BE2C (cell line): ENCODE measurements at regions not wholly inside any gene's neighbourhood (a gene's known extent, or its start where the extent isn't known, plus 50 kb on each side); places are given as distances from the start of the nearest gene placed in this dataset.

ENCODE experiments used
- DNase-seq: peaks from one replicate; pipeline ENCODE4 v3.0.0-alpha.2; 2020
- H3K27me3 ChIP-seq: fragments of 250-450 bp; sonication (Bioruptor Pico); 2 replicates; pipeline ENCODE4 v1.5.1; 2020; ENCODE audit warnings: mild to moderate bottlenecking
- H3K36me3 ChIP-seq: fragments of 250-450 bp; sonication (Bioruptor Pico); 2 replicates; pipeline ENCODE4 v1.5.1; 2020; ENCODE audit warnings: mild to moderate bottlenecking
- H3K4me1 ChIP-seq: fragments of 250-450 bp; sonication (Bioruptor Pico); 2 replicates; pipeline ENCODE4 v1.5.1; 2020
- H3K4me3 ChIP-seq: 2 replicates; pipeline ENCODE4 v1.5.1; 2011; ENCODE audit warnings: low read depth, low read length
- H3K9me3 ChIP-seq: fragments of 250-450 bp; sonication (Bioruptor Pico); 2 replicates; pipeline ENCODE4 v1.5.1; 2020
- TF ChIP-seq, protein P1 (sequence below): IDR thresholded peaks from 2 replicates; pipeline ENCODE4 v1.5.1; 2012; ENCODE audit warnings: mild to moderate bottlenecking, low read depth, low read length

DNA sequence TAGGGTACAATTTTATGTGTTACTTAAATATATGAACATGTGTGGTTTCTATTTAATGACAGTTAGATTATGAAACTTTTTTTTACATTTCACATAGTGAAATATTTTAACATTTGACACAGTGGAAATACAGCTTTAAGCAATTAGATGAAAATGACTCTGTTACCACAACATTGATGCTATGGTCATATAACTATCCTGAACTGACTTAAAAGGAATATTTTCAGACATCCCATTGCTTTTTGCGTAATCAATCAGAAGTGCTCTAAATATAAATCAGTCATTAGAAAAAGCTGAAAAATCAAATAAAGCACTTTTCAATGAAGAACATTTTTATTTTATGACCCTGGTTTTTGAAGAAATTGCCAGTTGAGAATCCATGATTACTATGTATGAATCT, 80.3 kb downstream of the UFM1 start:
- Histone ChIP-seq H3K4me3 (no peak overlapping the region), H3K4me1 (no peaks in the 10 kb centered on the region), H3K36me3 (no peaks in the 10 kb centered on the region), H3K9me3 (no peaks in the 10 kb centered on the region), H3K27me3 (no peaks in the 10 kb centered on the region)
- TF ChIP-seq, protein P1, sequence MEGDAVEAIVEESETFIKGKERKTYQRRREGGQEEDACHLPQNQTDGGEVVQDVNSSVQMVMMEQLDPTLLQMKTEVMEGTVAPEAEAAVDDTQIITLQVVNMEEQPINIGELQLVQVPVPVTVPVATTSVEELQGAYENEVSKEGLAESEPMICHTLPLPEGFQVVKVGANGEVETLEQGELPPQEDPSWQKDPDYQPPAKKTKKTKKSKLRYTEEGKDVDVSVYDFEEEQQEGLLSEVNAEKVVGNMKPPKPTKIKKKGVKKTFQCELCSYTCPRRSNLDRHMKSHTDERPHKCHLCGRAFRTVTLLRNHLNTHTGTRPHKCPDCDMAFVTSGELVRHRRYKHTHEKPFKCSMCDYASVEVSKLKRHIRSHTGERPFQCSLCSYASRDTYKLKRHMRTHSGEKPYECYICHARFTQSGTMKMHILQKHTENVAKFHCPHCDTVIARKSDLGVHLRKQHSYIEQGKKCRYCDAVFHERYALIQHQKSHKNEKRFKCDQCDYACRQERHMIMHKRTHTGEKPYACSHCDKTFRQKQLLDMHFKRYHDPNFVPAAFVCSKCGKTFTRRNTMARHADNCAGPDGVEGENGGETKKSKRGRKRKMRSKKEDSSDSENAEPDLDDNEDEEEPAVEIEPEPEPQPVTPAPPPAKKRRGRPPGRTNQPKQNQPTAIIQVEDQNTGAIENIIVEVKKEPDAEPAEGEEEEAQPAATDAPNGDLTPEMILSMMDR = no peak
- DNase-seq = no peak

DNA sequence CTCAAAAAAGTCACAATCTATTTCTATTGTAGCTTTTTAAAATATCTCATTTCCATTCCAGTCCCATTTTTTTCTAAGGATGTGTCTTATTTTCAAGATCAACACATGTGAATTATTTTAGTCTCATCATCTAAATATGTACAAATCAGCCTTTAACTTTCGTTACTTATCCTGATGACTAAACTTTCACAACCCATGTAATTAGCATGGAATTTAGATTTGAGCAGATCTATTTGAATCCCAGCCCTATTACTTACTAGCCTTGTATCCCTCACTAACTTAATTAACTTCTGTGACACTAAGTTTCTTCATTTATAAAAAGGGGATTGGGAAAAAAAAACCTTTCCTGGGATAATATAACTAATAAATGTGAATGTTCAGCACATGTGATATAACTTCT, 81.1 kb downstream of the UFM1 start:
- TF ChIP-seq, protein P1 = no peak
- no peaks in the 10 kb centered on the region for H3K4me1 ChIP-seq
- no peak for DNase-seq
- H3K36me3 ChIP-seq = no peaks in the 10 kb centered on the region
- H3K4me3 ChIP-seq = no peak overlapping the region
- no peaks in the 10 kb centered on the region for H3K9me3 ChIP-seq
- no peaks in the 10 kb centered on the region for H3K27me3 ChIP-seq

DNA sequence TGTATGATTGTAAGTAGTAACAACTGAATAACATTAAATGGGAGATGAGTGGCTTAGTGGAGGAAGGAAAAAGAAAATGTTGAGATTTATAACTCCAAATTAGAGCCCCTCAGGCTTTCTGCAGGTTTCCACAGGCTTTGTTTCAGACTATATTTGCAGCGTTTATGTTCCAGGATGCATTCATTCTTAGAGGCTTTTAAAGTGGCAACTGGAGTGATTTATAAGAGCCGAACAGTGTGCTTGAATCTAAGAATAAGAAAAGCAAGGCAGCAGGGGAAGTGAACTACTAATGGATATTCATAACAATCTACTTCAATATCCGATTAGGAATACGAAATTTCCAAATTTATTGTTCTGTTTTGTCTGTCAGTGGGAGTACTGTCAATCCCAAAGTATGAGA, 91.0 kb downstream of the UFM1 start:
- DNase-seq = no peak
- Histone ChIP-seq H3K36me3 (no peaks in the 10 kb centered on the region), H3K4me3 (no peak overlapping the region), H3K27me3 (0 out of 2 replicates have a peak, but pooled peaks cover 4% of the 10 kb centered on the region), H3K9me3 (no peaks in the 10 kb centered on the region), H3K4me1 (no peaks in the 10 kb centered on the region)
- TF ChIP-seq, protein P1 = no peak

DNA sequence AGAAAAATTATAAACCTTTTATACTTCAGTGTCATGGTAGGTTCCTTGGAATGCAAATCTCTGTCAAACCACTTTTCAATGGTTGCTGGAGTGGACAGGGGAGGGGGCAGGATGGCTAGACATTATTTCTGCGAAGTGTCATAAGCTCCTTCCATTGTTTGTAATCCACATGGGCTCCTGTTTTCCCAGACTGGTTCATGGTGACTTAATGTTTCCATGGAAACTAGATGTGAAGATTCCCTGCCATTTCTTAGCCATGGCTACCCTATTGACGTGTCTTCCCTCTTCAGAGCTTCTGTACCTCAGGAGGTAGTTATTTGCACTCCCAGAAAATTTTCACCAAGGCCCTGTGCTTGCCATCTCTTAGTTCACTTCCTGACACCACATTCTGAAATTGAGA, 95.3 kb downstream of the UFM1 start:
- DNase-seq = no peak
- TF ChIP-seq, protein P1 = no peak
- Histone ChIP-seq H3K27me3 (0 out of 2 replicates have a peak, but pooled peaks cover 4% of the 10 kb centered on the region), H3K4me1 (no peaks in the 10 kb centered on the region), H3K9me3 (no peaks in the 10 kb centered on the region), H3K4me3 (no peak overlapping the region), H3K36me3 (no peaks in the 10 kb centered on the region)

DNA sequence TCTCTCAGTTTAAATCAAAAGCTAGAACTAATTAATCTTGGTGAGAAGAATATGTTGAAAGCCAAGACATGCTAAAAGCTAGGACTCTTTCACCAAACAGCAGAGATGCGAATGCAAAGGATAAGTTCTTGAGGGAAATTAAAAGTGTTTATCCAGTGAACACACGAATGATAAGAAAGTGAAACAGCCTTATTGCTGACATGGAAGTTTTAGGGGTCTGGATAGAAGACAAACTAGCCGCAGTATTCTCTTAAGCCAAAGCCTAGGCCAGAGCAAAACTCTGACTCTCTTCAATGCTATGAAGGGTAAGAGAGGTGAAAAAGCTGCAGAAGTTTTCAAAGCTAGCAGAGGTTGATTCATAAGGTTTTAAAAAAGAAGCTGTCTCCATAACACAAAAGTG, 103.0 kb downstream of the UFM1 start:
- no peaks in the 10 kb centered on the region for H3K36me3 ChIP-seq
- no peak overlapping the region for H3K4me3 ChIP-seq
- no peaks in the 10 kb centered on the region for H3K9me3 ChIP-seq
- TF ChIP-seq, protein P1 = no peak
- no peaks in the 10 kb centered on the region for H3K27me3 ChIP-seq
- H3K4me1 ChIP-seq = no peaks in the 10 kb centered on the region
- no peak for DNase-seq

DNA sequence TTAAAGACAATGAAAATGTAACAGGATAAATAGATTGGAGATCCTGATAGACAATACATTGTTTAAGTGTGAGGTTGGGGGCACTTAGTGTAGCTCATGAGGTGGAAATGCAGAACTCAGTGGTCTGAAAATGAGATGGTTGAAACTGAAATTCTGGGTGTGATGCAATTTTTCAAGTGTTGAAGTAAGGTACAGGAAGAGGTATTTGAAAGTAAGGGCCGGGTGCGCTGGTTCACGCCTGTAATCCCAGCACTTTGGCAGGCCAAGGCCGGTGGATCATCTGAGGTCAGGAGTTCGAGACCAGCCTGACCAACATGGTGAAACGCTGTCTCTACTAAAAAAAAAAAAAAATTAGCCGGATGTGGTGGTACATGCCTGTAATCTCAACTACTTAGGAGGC, 113.0 kb downstream of the UFM1 start:
- Histone ChIP-seq H3K9me3 (no peaks in the 10 kb centered on the region), H3K4me3 (no peak overlapping the region), H3K36me3 (no peaks in the 10 kb centered on the region), H3K27me3 (no peaks in the 10 kb centered on the region), H3K4me1 (no peaks in the 10 kb centered on the region)
- TF ChIP-seq, protein P1 = no peak
- DNase-seq = no peak
